ENCODE measurements at regions not wholly inside any gene's neighbourhood (a gene's known extent, or its start where the extent isn't known, plus 50 kb on each side); places are given as distances from the start of the nearest gene placed in this dataset.

- ATAC-seq (ENCODE audit: low FRiP score), result no peak
- DNase-seq (ENCODE audit: low spot score), result no peak
- TF ChIP-seq, protein P1, sequence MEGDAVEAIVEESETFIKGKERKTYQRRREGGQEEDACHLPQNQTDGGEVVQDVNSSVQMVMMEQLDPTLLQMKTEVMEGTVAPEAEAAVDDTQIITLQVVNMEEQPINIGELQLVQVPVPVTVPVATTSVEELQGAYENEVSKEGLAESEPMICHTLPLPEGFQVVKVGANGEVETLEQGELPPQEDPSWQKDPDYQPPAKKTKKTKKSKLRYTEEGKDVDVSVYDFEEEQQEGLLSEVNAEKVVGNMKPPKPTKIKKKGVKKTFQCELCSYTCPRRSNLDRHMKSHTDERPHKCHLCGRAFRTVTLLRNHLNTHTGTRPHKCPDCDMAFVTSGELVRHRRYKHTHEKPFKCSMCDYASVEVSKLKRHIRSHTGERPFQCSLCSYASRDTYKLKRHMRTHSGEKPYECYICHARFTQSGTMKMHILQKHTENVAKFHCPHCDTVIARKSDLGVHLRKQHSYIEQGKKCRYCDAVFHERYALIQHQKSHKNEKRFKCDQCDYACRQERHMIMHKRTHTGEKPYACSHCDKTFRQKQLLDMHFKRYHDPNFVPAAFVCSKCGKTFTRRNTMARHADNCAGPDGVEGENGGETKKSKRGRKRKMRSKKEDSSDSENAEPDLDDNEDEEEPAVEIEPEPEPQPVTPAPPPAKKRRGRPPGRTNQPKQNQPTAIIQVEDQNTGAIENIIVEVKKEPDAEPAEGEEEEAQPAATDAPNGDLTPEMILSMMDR (IDR thresholded peaks at IDR 0.05), result no peak
These were observed 211.2 kb upstream of the SYT10 start for GRCh38 chr12:33650832-33651231.

DNA sequence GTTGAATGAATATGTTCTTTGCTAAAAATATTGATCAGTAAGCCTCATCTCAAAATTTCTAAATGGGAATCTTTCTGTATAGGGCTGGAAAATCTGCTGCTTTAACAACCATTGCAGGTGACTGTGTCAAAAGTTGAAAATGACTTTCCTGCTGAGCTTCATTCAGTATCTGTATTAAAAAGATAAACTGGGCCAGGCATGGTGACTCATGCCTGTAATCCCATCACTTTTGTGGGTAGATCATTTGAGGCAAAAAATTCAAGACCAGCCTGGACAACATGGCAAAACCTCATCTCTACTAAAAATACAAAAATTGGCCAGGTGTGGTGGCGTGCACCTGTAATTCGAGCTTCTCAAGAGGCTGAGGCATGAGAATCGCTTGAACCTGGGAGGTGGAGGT, 213.7 kb upstream of the SYT10 start:
- no peak for DNase-seq (ENCODE audit: low spot score)
- TF ChIP-seq, protein P1 (IDR thresholded peaks at IDR 0.05), result no peak
- no peak for ATAC-seq (ENCODE audit: low FRiP score)

DNA sequence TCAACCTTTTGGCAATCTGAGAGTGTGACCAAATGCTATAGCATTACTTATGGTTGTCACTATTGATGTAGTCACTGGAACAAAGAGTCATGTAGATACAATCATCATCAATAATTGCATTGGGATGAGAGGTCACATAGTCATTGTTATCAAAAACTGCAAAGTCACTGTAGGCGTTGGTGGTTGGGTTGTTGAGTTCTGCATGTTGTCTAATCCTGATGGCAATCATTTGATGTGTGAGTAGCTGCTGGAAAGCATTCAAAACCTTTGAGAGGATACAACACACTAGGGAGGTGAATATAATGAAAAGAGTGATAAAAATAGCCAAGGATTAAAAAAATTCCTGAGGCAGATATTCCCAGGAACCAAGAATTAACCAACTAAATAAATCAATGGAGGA, 214.7 kb upstream of the SYT10 start:
- DNase-seq (ENCODE audit: low spot score) (no peak), ATAC-seq (ENCODE audit: low FRiP score) (no peak)
- TF ChIP-seq, protein P1 (IDR thresholded peaks at IDR 0.05), result no peak

GRCh38 chr12:33663000-33663654, 223.5 kb upstream of the SYT10 start:
- ATAC-seq (ENCODE audit: low FRiP score) (no peak), DNase-seq (ENCODE audit: low spot score) (no peak)
- TF ChIP-seq, protein P1 (IDR thresholded peaks at IDR 0.05), result no peak

DNA sequence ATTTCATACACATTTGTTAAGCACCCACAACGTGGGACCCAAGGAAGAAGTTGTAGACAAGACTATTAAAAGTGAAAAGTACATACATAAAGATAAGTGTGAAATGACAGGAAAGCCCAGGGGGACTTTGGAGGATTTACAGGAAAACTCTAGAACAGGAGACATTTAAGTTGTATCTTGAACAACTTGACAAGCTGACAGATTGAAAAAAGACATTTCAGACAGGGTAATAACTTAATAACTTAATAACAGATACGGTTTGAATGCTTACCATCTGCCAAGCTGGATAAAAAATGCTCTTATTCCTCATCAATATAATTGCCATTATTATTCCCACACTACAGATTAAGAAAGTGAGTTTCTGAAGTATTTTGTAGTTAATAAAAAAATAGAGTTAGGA, 229.7 kb upstream of the SYT10 start:
- ATAC-seq (ENCODE audit: low FRiP score) (no peak), DNase-seq (ENCODE audit: low spot score) (no peak)
- TF ChIP-seq, protein P1 (IDR thresholded peaks at IDR 0.05), result no peak

- TF ChIP-seq, protein P1 (IDR thresholded peaks at IDR 0.05), result no peak
- no peak for ATAC-seq (ENCODE audit: low FRiP score)
- no peak for DNase-seq (ENCODE audit: low spot score)
These were observed 230.7 kb upstream of the SYT10 start for GRCh38 chr12:33670284-33670683.

GRCh38 chr12:33671676-33672075, 232.1 kb upstream of the SYT10 start:
- DNase-seq (ENCODE audit: low spot score) (no peak), ATAC-seq (ENCODE audit: low FRiP score) (no peak)
- TF ChIP-seq, protein P1 (IDR thresholded peaks at IDR 0.05), result no peak

Data from omental fat pad (tissue), 3 donors.